Posterior cingulate gyrus (tissue), 11 donors: ENCODE measurements at regions not wholly inside any gene's neighbourhood (a gene's known extent, or its start where the extent isn't known, plus 50 kb on each side); places are given as distances from the start of the nearest gene placed in this dataset.
"Not testable (repeated sequence)": the region's sequence is repeated elsewhere in the genome, so short reads cannot be mapped to it uniquely, and the experiment has no call there.

Experiments used
- DNase-seq, 10 donors: peaks; one replicate each; pipeline versions ENCODE4 v3.0.0 to v3.0.0-alpha.2; 2020 to 2021; ENCODE audit warnings: mixed read lengths in 3 of 10
- intact Hi-C: fragments of 100-400 bp; cut with DNase I; formaldehyde crosslinking; loops from one replicate; pipeline ENCODE4 v1.15.1; 2023

GRCh38 chr14:31911160-31911559 lies 165.9 kb upstream of the ARHGAP5 start:
- no peak for DNase-seq
- intact Hi-C loops, result no loop called here

GRCh38 chr14:31913370-31913769 lies 163.7 kb upstream of the ARHGAP5 start:
- intact Hi-C loops, result no loop called here
- DNase-seq, result no peak

GRCh38 chr14:31918289-31918688 lies 158.8 kb upstream of the ARHGAP5 start:
- DNase-seq, intact Hi-C loops: not testable (repeated sequence)

GRCh38 chr14:31920001-31920400 lies 157.1 kb upstream of the ARHGAP5 start:
- intact Hi-C loops, result no loop called here
- DNase-seq, result peak in 3 of 10 donors; percentile 28 to 88 (median 80)

GRCh38 chr14:31920989-31921650 lies 156.0 kb upstream of the ARHGAP5 start:
- intact Hi-C loops, result no loop called here

GRCh38 chr14:31921721-31922120 lies 155.4 kb upstream of the ARHGAP5 start:
- intact Hi-C loops, result no loop called here

More at GRCh38 chr14:31920989-31921650, 156.0 kb upstream of the ARHGAP5 start:
- DNase-seq, result no peak

GRCh38 chr14:31926123-31926522 lies 151.0 kb upstream of the ARHGAP5 start:
- no peak for DNase-seq
- intact Hi-C loops, result loop anchor here (5.0 kb wide), 1 partner anchor 326 kb away; no protein-coding TSS in a partner anchor

More at GRCh38 chr14:31921721-31922120, 155.4 kb upstream of the ARHGAP5 start:
- no peak for DNase-seq

GRCh38 chr14:31926652-31927347 lies 150.3 kb upstream of the ARHGAP5 start:
- intact Hi-C loops, result loop anchor here (5.0 kb wide), 1 partner anchor 326 kb away; no protein-coding TSS in a partner anchor
- no peak for DNase-seq

GRCh38 chr14:31927348-31927832 lies 149.7 kb upstream of the ARHGAP5 start:
- intact Hi-C loops, result loop anchor here (5.0 kb wide), 1 partner anchor 325 kb away; no protein-coding TSS in a partner anchor
- DNase-seq, result peak in 2 of 10 donors; percentile 22 to 70

- intact Hi-C loops, result loop anchor here (10.0 kb wide), 1 partner anchor 145 kb away; the partner anchor contains the start of gene ARHGAP5
- DNase-seq, result no peak
Observed at GRCh38 chr14:31930070-31930469, 147.0 kb upstream of the ARHGAP5 start.

GRCh38 chr14:31930493-31931240 lies 146.4 kb upstream of the ARHGAP5 start:
- DNase-seq, result no peak
- intact Hi-C loops, result loop anchor here (10.0 kb wide), 1 partner anchor 144 kb away; the partner anchor contains the start of gene ARHGAP5

- no peak for DNase-seq
Observed at GRCh38 chr14:31932675-31933074, 144.4 kb upstream of the ARHGAP5 start.

GRCh38 chr14:31933716-31934115 lies 143.4 kb upstream of the ARHGAP5 start:
- intact Hi-C loops, result loop anchor here (10.0 kb wide), 1 partner anchor 141 kb away; the partner anchor contains the start of gene ARHGAP5
- DNase-seq, result no peak

More at GRCh38 chr14:31932675-31933074, 144.4 kb upstream of the ARHGAP5 start:
- intact Hi-C loops, result loop anchor here (10.0 kb wide), 1 partner anchor 142 kb away; the partner anchor contains the start of gene ARHGAP5

GRCh38 chr14:31934767-31935266 lies 142.3 kb upstream of the ARHGAP5 start:
- intact Hi-C loops, result loop anchor here (10.0 kb wide), 1 partner anchor 140 kb away; the partner anchor contains the start of gene ARHGAP5
- DNase-seq, result no peak

- intact Hi-C loops, result loop anchor here (10.0 kb wide), 1 partner anchor 139 kb away; the partner anchor contains the start of gene ARHGAP5
Observed at GRCh38 chr14:31935391-31935790, 141.7 kb upstream of the ARHGAP5 start.

GRCh38 chr14:31936115-31936514 lies 141.0 kb upstream of the ARHGAP5 start:
- intact Hi-C loops, result loop anchor here (10.0 kb wide), 1 partner anchor 139 kb away; the partner anchor contains the start of gene ARHGAP5
- DNase-seq, result no peak

More at GRCh38 chr14:31935391-31935790, 141.7 kb upstream of the ARHGAP5 start:
- no peak for DNase-seq

- peak in 4 of 10 donors; percentile 18 to 75 (median 40) for DNase-seq
- intact Hi-C loops, result loop anchor here (10.0 kb wide), 1 partner anchor 137 kb away; the partner anchor contains the start of gene ARHGAP5
Observed at GRCh38 chr14:31937730-31938346, 139.3 kb upstream of the ARHGAP5 start.

- no peak for DNase-seq
- intact Hi-C loops, result loop anchor here (10.0 kb wide), 1 partner anchor 135 kb away; the partner anchor contains the start of gene ARHGAP5
Observed at GRCh38 chr14:31939934-31940333, 137.2 kb upstream of the ARHGAP5 start.

GRCh38 chr14:31941487-31941886 lies 135.6 kb upstream of the ARHGAP5 start:
- intact Hi-C loops, result no loop called here
- DNase-seq, result no peak
